Myocyte (in vitro differentiated cells): ENCODE measurements at regions not wholly inside any gene's neighbourhood (a gene's known extent, or its start where the extent isn't known, plus 50 kb on each side); places are given as distances from the start of the nearest gene placed in this dataset.
"Not testable (repeated sequence)": the region's sequence is repeated elsewhere in the genome, so short reads cannot be mapped to it uniquely, and the experiment has no call there.

Experiments
- DNase-seq: peaks from one replicate; pipeline ENCODE4 v3.0.0-alpha.2; 2012; ENCODE audit warnings: low read depth

DNA sequence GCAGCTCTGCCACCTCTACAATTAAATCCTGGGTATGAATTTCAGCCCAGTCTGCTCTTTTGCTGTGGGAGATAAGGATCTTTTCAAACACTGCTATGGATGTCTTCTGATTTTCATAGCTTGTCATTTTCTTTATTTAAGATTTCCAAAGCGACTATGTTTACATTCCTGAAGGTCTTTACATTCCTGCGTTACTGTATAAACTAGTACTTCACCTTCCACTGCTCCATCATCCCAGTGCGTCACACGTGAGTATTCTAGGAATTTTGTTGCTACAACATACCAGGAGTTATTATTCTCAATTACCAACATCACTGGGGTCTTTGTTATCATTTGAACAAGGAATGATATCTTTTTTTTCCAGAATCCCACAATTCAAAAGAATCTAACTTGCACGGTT is 944.7 kb downstream of the SORCS3 start:
- DNase-seq: no peak

GRCh38 chr10:105585171-105585570 is 944.1 kb downstream of the SORCS3 start:
- no peak for DNase-seq

GRCh38 chr10:105579112-105579511 is 938.0 kb downstream of the SORCS3 start:
- DNase-seq: no peak

DNA sequence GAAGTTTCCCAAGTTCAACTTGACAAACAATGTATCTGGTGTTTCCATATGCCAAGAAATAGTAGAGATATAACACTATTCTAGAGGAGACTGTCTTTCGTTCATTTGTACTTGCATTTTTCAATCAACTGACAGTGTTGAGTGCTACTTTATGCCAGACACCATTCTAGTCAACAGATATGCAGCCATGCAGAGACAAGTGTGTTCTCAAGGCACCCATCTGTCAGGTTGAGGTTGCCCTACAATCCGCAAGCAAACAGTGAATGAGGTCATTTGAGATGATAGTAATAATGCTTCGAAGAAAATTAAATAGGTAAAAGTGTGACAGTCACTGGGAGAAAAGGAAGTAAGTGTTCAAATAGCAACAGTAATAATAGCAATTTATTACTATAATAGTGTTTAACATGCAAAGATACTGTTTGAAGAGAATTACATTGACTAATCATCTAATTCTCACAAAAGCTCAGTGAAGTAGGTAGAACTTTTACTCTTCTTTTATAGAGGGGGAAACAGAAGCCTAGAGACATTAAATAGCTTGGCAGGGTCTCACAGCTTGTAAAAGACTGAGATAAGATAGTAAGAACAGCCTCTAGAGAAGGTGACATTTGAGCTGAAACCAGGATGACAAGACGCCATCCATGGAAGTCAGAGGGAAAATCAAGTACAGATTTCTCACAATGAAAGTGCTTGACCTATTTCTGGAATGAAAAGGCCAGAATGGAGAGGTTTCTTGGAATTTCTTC is 936.9 kb downstream of the SORCS3 start:
- DNase-seq: no peak

DNA sequence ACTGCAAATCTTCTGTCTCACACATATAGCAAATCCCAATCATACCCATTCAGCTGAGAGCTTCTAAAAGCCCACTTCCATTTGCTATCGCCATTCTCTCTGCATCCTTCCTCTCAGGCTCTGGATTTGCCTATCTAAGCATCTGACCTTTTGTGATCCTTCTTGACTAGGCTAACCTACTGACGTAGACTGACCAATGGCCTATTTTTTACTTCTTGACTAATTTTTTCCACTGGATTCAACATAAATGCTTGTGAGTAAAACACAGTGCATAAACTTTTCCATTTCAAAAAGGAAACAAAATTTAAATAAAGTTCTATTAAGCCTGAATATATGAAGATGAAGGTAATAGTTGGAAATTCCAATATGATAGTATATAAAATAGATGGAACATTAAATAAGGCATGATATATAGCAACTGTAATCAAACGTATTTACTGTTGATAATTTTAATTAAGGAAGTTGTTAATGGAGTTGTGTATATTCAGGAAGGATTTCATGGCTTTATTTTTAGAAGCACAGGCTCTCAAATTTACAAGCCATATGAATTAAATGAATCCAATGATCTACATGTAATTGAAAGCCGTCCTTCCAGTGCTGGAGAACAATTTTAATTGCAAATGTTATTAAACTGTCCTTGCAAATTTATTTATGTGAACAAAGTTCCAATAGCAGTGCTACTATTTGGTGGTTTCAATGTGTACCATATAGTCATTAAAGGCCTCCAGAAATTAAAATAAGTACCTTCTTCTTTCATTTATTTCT is 918.4 kb downstream of the SORCS3 start:
- no peak for DNase-seq

DNA sequence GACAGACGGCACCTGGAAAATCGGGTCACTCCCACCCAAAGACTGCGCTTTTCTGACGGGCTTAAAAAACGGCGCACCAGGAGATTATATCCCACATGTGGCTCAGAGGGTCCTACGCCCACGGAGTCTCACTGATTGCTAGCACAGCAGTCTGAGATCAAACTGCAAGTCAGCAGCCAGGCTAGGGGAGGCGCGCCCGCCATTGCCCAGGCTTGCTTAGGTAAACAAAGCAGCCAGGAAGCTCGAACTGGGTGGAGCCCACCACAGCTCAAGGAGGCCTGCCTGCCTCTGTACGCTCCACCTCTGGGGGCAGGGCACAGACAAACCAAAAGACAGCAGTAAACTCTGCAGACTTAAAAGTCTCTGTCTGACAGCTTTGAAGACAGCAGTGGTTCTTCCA is 909.4 kb downstream of the SORCS3 start:
- not testable (repeated sequence) for DNase-seq

DNA sequence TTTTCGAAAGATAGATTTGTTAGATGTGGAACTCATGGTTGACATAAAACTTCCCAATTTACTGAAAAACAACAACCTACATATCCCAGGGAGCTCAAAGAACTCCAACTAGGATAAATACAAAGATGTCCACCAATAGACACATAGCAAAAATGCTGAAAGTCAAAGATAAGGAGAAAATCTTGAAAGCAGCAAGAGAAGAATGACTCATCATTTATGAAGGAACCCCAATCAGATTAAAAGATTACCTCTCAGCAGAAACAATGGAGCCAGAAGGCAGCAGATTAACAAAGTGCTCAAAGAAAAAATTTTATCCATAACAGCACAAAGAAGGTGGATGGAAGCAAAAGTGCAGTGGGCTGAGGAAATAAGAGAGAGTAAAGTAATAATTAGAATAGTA is 908.6 kb downstream of the SORCS3 start:
- no peak for DNase-seq

GRCh38 chr10:105545101-105545500 is 904.0 kb downstream of the SORCS3 start:
- DNase-seq: no peak

GRCh38 chr10:105540381-105540780 is 899.3 kb downstream of the SORCS3 start:
- DNase-seq: no peak

DNA sequence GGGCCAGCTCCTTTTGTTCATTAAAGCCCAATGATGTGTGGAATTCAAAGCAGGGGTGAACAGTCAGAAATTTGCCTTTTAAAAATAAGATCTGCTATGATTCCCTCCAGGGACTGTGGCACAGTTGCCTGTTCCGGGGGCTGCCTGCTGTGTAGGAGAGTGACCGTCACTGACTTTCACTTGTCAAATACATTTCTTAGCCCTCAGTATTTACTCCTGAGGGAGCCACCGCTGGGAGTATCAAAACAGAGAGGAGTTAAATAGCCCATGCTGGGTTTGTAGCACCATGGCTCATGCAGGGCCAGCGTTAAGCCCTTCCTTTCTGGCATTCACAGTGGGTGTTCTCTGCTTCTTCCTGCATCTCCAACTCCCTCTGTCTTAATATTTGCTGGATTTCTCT is 897.8 kb downstream of the SORCS3 start:
- no peak for DNase-seq

DNA sequence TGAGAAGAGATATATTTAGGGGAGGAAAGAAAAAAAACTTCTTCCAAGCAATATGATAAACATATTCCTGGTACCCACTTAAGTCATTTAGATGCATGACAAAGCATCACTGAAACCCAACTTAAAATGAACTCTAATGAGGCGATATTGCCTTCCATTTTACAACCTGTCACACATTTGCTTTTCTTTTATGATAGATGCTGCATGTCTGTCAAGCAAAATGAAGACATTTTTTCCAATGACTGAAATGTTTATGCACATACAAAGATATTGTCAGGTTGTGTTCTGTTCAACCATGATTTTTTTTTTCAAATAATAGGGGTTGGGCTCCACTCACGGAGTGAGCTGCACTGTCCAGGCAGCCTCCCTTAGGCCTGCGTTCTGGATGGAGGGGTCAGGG is 894.4 kb downstream of the SORCS3 start:
- DNase-seq: no peak

DNA sequence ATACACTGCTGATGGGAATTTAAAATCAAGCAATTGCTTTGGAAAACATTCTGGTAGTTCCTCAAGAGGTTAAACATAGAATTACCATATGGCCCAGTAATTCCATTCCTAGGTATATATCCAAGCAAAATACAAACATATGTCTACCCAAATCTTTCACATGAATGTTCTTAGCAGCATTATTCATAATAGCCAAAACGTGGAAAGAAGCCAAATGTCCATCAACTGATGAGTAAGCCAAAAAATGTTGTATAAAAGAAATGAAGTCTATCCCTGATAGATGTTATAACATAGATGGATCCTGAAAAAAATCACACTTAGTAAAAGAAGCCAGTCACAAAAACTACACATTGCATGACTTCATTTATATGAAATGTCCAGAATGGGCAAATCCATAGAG is 893.0 kb downstream of the SORCS3 start:
- DNase-seq: no peak

DNA sequence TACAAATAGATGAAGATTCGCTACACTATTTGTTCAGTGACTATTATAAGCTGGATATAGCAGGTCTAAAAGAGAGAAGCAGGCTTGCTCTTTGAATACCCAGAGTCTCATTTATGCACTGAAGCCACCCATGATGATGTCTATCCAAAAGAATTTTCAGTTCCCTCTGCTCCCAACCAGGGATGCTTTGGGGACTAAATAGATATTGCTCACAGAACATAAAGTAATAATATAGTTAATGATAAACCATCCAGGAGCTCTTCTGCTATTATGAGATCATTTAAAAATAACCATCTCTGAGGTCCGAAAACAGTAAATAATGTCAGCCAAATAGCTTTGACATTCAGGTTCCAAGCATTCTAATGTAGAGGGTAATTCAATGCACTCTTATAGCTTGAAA is 875.4 kb downstream of the SORCS3 start:
- no peak for DNase-seq

- DNase-seq: no peak
Measured at GRCh38 chr10:105514106-105514505, 873.0 kb downstream of the SORCS3 start.

DNA sequence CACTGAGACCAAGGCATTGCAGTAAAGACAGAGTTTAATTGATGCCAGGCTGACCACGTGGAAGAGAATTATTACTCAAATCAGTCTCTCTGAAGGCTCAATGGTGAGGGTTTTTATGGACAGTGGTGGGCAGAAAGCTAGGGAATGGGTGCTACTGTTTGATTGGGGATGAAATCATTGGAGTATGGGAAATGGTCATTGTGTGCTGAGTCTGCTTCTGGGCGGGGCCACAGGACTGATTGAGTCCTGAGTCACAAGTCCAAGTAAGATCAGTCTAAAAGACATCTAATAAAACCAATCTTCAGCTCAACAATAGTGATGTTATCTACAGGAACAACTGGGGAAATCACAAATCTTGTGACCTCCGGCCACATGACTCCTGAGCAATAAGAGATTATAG is 868.4 kb downstream of the SORCS3 start:
- no peak for DNase-seq

DNA sequence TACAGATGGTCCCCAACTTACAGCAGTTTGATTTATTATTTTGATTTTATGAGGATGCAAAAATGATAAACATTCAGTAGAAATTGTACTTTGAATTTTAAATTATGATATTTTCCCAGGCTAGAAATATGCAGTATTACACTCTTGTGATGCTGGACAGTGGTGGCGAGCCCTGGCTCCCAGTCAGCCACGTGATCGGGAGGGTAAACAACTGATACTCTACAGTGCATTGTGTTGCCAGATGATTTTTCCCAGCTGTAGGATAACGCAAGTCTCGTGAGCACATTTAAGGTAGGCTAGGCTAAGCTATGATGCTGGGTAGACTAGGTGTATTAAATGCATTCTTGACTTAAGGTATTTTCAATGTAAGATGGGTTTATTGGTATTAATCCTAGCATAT is 865.2 kb downstream of the SORCS3 start:
- DNase-seq: no peak

DNA sequence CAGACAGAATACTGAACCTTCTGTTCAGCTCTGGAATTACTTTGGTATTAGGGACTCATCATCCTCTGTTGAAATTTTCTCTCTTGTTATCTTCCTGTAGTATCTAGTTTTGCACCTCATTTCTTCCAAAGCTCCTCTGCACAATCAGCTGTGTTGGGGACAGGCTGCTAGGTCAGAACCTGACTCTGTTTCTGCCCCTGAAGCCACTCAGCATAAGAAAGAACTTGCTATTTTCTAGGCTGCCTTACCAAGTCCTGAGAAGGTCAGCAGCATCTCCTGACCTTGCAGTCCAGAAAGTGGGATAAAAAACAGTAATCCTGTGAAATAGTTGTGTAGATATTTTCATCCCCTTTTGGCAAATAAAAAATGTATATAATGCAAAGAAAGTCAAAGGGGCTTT is 862.6 kb downstream of the SORCS3 start:
- DNase-seq: no peak

GRCh38 chr10:105502058-105502457 is 861.0 kb downstream of the SORCS3 start:
- no peak for DNase-seq

DNA sequence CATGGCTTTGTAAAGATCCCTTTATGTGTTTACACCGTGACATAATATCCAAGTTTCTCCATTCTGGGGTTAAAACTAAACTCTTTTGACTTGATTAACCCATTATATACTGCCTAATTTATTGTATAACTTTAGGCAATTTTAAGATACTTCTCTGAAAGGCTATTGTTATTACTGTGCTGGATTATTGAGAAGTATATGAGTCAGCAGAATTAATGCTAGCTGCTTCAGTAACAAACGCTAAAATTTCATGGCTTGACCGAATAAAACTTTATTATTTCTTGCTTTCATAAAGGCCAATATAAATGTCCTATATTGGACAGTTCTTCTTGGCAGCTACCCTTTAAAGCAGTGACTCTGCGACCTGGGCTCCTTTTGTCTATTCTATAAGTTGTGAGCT is 853.9 kb downstream of the SORCS3 start:
- no peak for DNase-seq

DNA sequence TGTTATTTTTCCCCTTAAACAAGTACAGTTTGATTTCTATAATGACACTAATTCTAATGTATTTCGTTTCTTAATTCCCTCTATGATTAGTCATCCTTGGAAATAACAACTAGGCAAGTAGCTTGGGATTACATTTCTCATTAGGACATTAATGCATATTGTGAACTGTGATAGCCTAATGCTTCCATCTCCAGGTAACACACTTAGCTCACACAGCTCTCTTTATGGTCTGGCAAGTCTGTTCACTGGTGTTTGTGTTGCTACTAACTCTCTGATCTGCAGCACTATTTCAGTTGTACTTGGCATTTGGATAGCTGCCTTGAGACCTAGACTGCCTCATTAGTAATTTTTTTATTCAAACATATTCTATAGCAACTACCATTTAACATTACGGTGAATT is 853.2 kb downstream of the SORCS3 start:
- no peak for DNase-seq

DNA sequence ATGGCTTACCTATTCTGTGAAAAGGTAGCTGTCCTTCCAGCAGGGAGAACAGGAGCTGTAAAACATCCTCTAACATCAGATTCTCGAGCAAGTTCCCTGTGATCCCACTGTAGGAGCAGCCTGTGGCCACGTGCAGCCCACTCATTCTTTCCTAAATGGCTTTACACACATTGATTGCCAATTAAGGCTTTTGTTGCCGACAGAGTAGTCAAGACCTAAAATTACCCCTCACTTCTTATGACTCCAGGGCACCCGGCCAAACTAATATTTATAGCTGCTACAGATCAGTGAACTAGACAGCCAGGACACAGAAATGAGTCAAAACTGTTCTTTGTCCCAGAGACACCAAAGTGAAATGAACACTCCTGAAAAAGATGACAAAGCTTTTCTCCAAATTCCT is 832.1 kb downstream of the SORCS3 start:
- no peak for DNase-seq

- no peak for DNase-seq
Measured at GRCh38 chr10:105468759-105469158, 827.7 kb downstream of the SORCS3 start.

DNA sequence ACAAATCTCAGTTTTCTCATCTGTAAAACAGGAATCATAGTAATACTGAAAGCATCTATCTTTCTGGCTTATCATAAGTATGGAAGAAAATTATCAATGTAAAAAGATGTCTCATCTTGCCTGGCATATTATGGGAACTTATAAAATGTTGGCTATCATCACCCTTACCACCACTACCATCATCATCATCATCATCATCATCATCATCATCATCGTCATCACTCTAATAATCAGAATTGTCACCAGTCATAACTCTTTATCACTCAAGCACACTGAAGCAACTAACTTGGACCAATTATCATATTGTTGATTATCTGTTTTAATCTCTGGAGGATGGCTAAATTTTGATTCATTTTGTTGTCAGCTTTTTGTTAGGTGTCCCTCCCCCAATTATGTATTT is 825.4 kb downstream of the SORCS3 start:
- no peak for DNase-seq
